Keratinocyte (primary cell): ENCODE measurements at regions not wholly inside any gene's neighbourhood (a gene's known extent, or its start where the extent isn't known, plus 50 kb on each side); places are given as distances from the start of the nearest gene placed in this dataset.

ENCODE experiments used
- DNase-seq: peaks from one replicate; pipeline ENCODE4 v3.0.0-alpha.2; 2011; ENCODE audit warnings: low read depth, missing footprints, low spot score
- FAIRE-seq: peaks from 2 replicates; lab custom pipeline; 2011; peaks lifted over from hg19 to GRCh38; lab: Jason Lieb, UNC
- H2AFZ ChIP-seq: 2 replicates; pipeline ENCODE4 v1.6.0; 2012; ENCODE audit warnings: low read length, control low read depth, inconsistent platforms; ENCODE audit not compliant: control insufficient read depth
- H3K27ac ChIP-seq: 2 replicates; pipeline ENCODE4 v1.5.1; 2011; ENCODE audit warnings: low read length; ENCODE audit not compliant: control insufficient read depth, insufficient read depth
- H3K27me3 ChIP-seq: 3 replicates; pipeline ENCODE4 v1.6.0; 2011; ENCODE audit warnings: low read length; ENCODE audit not compliant: control insufficient read depth, insufficient read depth; ENCODE audit errors: extremely low read depth
- H3K36me3 ChIP-seq, 2 experiments: 2 replicates in 1 of 2; 3 replicates in 1 of 2; pipeline ENCODE4 v1.5.1; 2011; ENCODE audit warnings: low read length in 2 of 2, mild to moderate bottlenecking in 1 of 2; ENCODE audit not compliant: control insufficient read depth in 2 of 2, insufficient read depth in 2 of 2; ENCODE audit errors: extremely low read depth in 1 of 2
- H3K4me1 ChIP-seq: 3 replicates; pipeline ENCODE4 v1.5.1; 2011; ENCODE audit warnings: low read length; ENCODE audit not compliant: control insufficient read depth, insufficient read depth; ENCODE audit errors: extremely low read depth
- H3K4me2 ChIP-seq: 3 replicates; pipeline ENCODE4 v1.6.0; 2011; ENCODE audit warnings: low read depth, low read length; ENCODE audit not compliant: control insufficient read depth, insufficient read depth; ENCODE audit errors: extremely low read depth
- H3K4me3 ChIP-seq, 3 experiments: fragments of 200-600 bp in 1 of 3; sonication (generic) in 1 of 3; 2 replicates in 2 of 3; 3 replicates in 1 of 3; pipeline ENCODE4 v1.5.1; 2011 to 2016; ENCODE audit warnings: low read length in 3 of 3, mild to moderate bottlenecking in 3 of 3, control low read depth in 2 of 3, inconsistent platforms in 1 of 3, low read depth in 1 of 3, mixed read lengths in 1 of 3, mixed run types in 1 of 3, moderate library complexity in 1 of 3; ENCODE audit not compliant: control insufficient read depth in 2 of 3, insufficient read depth in 2 of 3; ENCODE audit errors: extremely low read depth in 1 of 3
- H3K79me2 ChIP-seq: 2 replicates; pipeline ENCODE4 v1.6.0; 2012; ENCODE audit warnings: low read length; ENCODE audit not compliant: control insufficient read depth, insufficient read depth
- H3K9ac ChIP-seq: 3 replicates; pipeline ENCODE4 v1.6.0; 2011; ENCODE audit warnings: low read length; ENCODE audit not compliant: control insufficient read depth, insufficient read depth; ENCODE audit errors: extremely low read depth
- H3K9me1 ChIP-seq: 3 replicates; pipeline ENCODE4 v1.6.0; 2011; ENCODE audit warnings: low read length; ENCODE audit not compliant: control insufficient read depth, insufficient read depth; ENCODE audit errors: extremely low read depth
- H3K9me3 ChIP-seq: 2 replicates; pipeline ENCODE4 v1.5.1; 2012; ENCODE audit warnings: low read depth, low read length; ENCODE audit not compliant: control insufficient read depth
- H4K20me1 ChIP-seq: 3 replicates; pipeline ENCODE4 v1.6.0; 2011; ENCODE audit warnings: low read length; ENCODE audit not compliant: control insufficient read depth, insufficient read depth; ENCODE audit errors: extremely low read depth
- EZH2 ChIP-seq: IDR thresholded peaks from one replicate; pipeline ENCODE4 v1.6.1; 2012; ENCODE audit warnings: inconsistent platforms, mild to moderate bottlenecking, low read length, moderate library complexity
- dilution Hi-C: fragments of 300-500 bp; cut with MboI; formaldehyde crosslinking; loops from one replicate; pipeline ENCODE4 v1.7.0; 2020; ENCODE audit warnings: low sequenced_read_pairs; ENCODE audit not compliant: extremely low pct_ligation_motif_present
- TF ChIP-seq, protein P1 (sequence below), 3 experiments: IDR thresholded peaks in 1 of 3; conservative IDR thresholded peaks in 1 of 3; optimal IDR thresholded peaks in 1 of 3; 2 replicates in 2 of 3; 3 replicates in 1 of 3; pipeline versions ENCODE3 to v1.5.1; 2011; ENCODE audit warnings: low read length in 3 of 3, mild to moderate bottlenecking in 3 of 3, moderate library complexity in 2 of 3, control low read depth in 1 of 3, inconsistent platforms in 1 of 3; ENCODE audit not compliant: insufficient read depth in 2 of 3; ENCODE audit errors: extremely low read depth in 1 of 3

DNA sequence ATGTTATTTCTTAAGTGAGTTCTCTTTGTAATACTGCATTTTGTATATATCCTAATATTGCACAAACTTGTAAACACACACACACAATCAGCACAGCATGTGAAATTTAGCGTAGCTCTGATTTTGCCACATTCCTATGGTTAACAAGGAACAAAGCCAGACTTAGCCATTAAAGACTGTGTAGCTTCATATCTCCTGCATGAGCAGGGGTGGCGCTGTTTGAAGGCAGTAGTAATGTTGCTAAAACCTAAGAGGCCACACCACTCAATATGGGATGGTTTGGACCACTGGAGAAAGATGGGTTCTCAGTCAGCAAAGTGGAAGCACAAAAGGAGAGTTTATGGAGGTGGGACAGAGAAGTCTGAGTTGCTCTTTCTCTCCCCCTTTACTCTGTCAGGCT is 61.1 kb upstream of the RND3 start:
- H2AFZ ChIP-seq, result no peak overlapping the region
- H3K9ac ChIP-seq, result no peak overlapping the region
- TF ChIP-seq, protein P1, sequence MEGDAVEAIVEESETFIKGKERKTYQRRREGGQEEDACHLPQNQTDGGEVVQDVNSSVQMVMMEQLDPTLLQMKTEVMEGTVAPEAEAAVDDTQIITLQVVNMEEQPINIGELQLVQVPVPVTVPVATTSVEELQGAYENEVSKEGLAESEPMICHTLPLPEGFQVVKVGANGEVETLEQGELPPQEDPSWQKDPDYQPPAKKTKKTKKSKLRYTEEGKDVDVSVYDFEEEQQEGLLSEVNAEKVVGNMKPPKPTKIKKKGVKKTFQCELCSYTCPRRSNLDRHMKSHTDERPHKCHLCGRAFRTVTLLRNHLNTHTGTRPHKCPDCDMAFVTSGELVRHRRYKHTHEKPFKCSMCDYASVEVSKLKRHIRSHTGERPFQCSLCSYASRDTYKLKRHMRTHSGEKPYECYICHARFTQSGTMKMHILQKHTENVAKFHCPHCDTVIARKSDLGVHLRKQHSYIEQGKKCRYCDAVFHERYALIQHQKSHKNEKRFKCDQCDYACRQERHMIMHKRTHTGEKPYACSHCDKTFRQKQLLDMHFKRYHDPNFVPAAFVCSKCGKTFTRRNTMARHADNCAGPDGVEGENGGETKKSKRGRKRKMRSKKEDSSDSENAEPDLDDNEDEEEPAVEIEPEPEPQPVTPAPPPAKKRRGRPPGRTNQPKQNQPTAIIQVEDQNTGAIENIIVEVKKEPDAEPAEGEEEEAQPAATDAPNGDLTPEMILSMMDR (optimal IDR thresholded peaks at IDR 0.05 in 1 of 3, IDR thresholded peaks at IDR 0.05 in 1 of 3, conservative IDR thresholded peaks at IDR 0.05 in 1 of 3; ENCODE audit: extremely low read depth in 1 of 3, insufficient read depth in 2 of 3, low read length in 3 of 3), result peak; percentile 42 to 58 (median 51)
- no peak for TF ChIP-seq EZH2
- no peaks in the 10 kb centered on the region for H3K9me1 ChIP-seq
- H3K4me1 ChIP-seq, result peaks cover 13% of the 10 kb centered on the region
- H3K27ac ChIP-seq, result no peak overlapping the region
- no peaks in the 10 kb centered on the region for H4K20me1 ChIP-seq
- H3K36me3 ChIP-seq, result no peaks in the 10 kb centered on the region
- no peak for FAIRE-seq
- no peaks in the 10 kb centered on the region for H3K9me3 ChIP-seq
- dilution Hi-C loops, result no loop called here
- no peaks in the 10 kb centered on the region for H3K79me2 ChIP-seq
- H3K4me3 ChIP-seq, result no peak overlapping the region
- no peak for DNase-seq
- H3K4me2 ChIP-seq, result no peak overlapping the region
- no peaks in the 10 kb centered on the region for H3K27me3 ChIP-seq

DNA sequence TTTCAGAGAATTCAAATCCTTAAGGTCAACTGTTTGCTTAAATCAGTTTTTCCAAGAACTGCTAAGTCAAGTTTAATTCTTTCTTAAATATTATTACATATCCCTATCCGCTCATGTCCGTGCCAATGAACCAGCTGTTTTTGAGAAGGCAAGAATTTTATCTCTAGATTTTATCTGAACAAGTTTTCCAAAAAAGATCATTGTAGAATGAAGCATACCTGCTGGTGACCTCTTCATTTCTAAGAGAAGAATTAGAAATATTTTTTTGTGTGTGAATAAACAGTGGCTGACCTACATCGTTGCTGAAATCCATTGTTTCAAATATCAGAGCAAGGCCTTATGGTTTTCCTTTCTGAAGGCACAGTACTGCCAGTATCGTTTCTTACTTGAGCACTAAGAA is 58.4 kb upstream of the RND3 start:
- H3K27me3 ChIP-seq, result no peaks in the 10 kb centered on the region
- no peak for TF ChIP-seq EZH2
- TF ChIP-seq, protein P1 (optimal IDR thresholded peaks at IDR 0.05 in 1 of 3, IDR thresholded peaks at IDR 0.05 in 1 of 3, conservative IDR thresholded peaks at IDR 0.05 in 1 of 3; ENCODE audit: extremely low read depth in 1 of 3, insufficient read depth in 2 of 3, low read length in 3 of 3), result no peak
- no peaks in the 10 kb centered on the region for H3K9me3 ChIP-seq
- no peak overlapping the region for H2AFZ ChIP-seq
- dilution Hi-C loops, result no loop called here
- no peak overlapping the region for H3K4me3 ChIP-seq
- H3K9ac ChIP-seq, result no peak overlapping the region
- no peak overlapping the region for H3K4me2 ChIP-seq
- no peaks in the 10 kb centered on the region for H4K20me1 ChIP-seq
- peaks cover 3% of the 10 kb centered on the region for H3K4me1 ChIP-seq
- no peaks in the 10 kb centered on the region for H3K36me3 ChIP-seq
- no peak for DNase-seq
- no peaks in the 10 kb centered on the region for H3K79me2 ChIP-seq
- H3K27ac ChIP-seq, result no peak overlapping the region
- no peak for FAIRE-seq
- no peaks in the 10 kb centered on the region for H3K9me1 ChIP-seq
